Liver (tissue), 3 donors: ENCODE measurements at regions not wholly inside any gene's neighbourhood (a gene's known extent, or its start where the extent isn't known, plus 50 kb on each side); places are given as distances from the start of the nearest gene placed in this dataset.

Experiments used
- CTCF ChIP-seq: fragments of 150-350 bp; IDR thresholded peaks from 2 replicates; pipeline ENCODE4 v1.5.1; 2017; ENCODE audit warnings: improper control_type of control experiment, low read depth, low read length; ENCODE audit not compliant: missing input control
- FOXA1 ChIP-seq: IDR thresholded peaks from 2 replicates; pipeline ENCODE4 v1.6.1; 2016; ENCODE audit warnings: antibody characterized with exemption
- GABPA ChIP-seq, 2 donors: IDR thresholded peaks in 1 of 2; conservative IDR thresholded peaks in 1 of 2; 2 replicates each; pipeline ENCODE4 v1.6.1; 2016; ENCODE audit warnings: antibody characterized with exemption in 2 of 2, mild to moderate bottlenecking in 1 of 2, moderate library complexity in 1 of 2
- HNF4A ChIP-seq, 2 donors: conservative IDR thresholded peaks; 2 replicates each; pipeline ENCODE4 v1.6.1; 2016; ENCODE audit warnings: antibody characterized with exemption in 2 of 2, mild to moderate bottlenecking in 2 of 2
- MAX ChIP-seq: IDR thresholded peaks from 2 replicates; pipeline ENCODE4 v1.6.1; 2016; ENCODE audit warnings: antibody characterized with exemption
- RAD21 ChIP-seq, 2 donors: IDR thresholded peaks; 2 replicates each; pipeline ENCODE4 v1.6.1; 2016; ENCODE audit warnings: antibody characterized with exemption in 2 of 2, mild to moderate bottlenecking in 2 of 2
- SP1 ChIP-seq: IDR thresholded peaks from 2 replicates; pipeline ENCODE4 v1.6.1; 2018; ENCODE audit warnings: antibody characterized with exemption, mild to moderate bottlenecking
- donor health status: healthy.
- donor health status: healthy.

- TF ChIP-seq SP1 (no peak), HNF4A (conservative IDR thresholded peaks at IDR 0.05) (no peak), CTCF (peak; percentile 63), GABPA (IDR thresholded peaks at IDR 0.05 in 1 of 2, conservative IDR thresholded peaks at IDR 0.05 in 1 of 2) (no peak), MAX (no peak), RAD21 (IDR thresholded peaks at IDR 0.05) (peak; percentile 84 to 89), FOXA1 (no peak)
Measured at GRCh38 chr11:15852179-15852578, 504.2 kb downstream of the SOX6 start.
